Left lung (tissue), 4 donors: ENCODE measurements at regions not wholly inside any gene's neighbourhood (a gene's known extent, or its start where the extent isn't known, plus 50 kb on each side); places are given as distances from the start of the nearest gene placed in this dataset.

Experiments used
- ATAC-seq: fragments of 200-7000 bp; cut with Tn5 transposase; one replicate; pipeline ENCODE4 v1.9.1; 2020; ENCODE audit warnings: moderate library complexity
- DNase-seq, 4 donors: peaks; one replicate each; pipeline ENCODE4 v3.0.0-alpha.2; 2013 to 2020
- H3K27ac ChIP-seq, 2 donors: fragments of 200-600 bp; sonication (generic) in 1 of 2; one replicate each; pipeline versions ENCODE4 v1.5.0 to v1.8.0; 2020 to 2021
- H3K27me3 ChIP-seq, 2 donors: fragments of 200-600 bp; sonication (generic) in 1 of 2; one replicate each; pipeline versions ENCODE4 v1.5.0 to v1.8.0; 2020 to 2021
- H3K36me3 ChIP-seq, 2 donors: fragments of 200-600 bp; sonication (generic) in 1 of 2; one replicate each; pipeline versions ENCODE4 v1.5.0 to v1.8.0; 2020 to 2021
- H3K4me1 ChIP-seq, 2 donors: fragments of 200-600 bp; one replicate each; pipeline ENCODE4 v1.8.0; 2021
- H3K4me3 ChIP-seq, 2 donors: fragments of 200-600 bp; sonication (generic) in 1 of 2; one replicate each; pipeline versions ENCODE4 v1.5.0 to v1.8.0; 2020 to 2021; ENCODE audit warnings: mild to moderate bottlenecking in 1 of 2
- H3K9me3 ChIP-seq, 2 donors: fragments of 200-600 bp; sonication (generic) in 1 of 2; one replicate each; pipeline versions ENCODE4 v1.5.0 to v1.8.0; 2020 to 2021
- CTCF ChIP-seq, 2 donors: fragments of 200-600 bp; sonication (generic) in 1 of 2; IDR thresholded peaks; one replicate each; pipeline versions ENCODE4 v1.5.0 to v1.8.0; 2021; ENCODE audit warnings: antibody characterized with exemption in 2 of 2
- intact Hi-C, 2 donors: fragments of 100-400 bp; cut with DNase I; formaldehyde crosslinking; loops; one replicate each; pipeline versions ENCODE4 v1.11.2 to v1.14.2; 2022
- donor health status: DM: no; HTN: yes; CAD: no.
- donor health status: DM: no; HTN: no; CAD: no.

DNA sequence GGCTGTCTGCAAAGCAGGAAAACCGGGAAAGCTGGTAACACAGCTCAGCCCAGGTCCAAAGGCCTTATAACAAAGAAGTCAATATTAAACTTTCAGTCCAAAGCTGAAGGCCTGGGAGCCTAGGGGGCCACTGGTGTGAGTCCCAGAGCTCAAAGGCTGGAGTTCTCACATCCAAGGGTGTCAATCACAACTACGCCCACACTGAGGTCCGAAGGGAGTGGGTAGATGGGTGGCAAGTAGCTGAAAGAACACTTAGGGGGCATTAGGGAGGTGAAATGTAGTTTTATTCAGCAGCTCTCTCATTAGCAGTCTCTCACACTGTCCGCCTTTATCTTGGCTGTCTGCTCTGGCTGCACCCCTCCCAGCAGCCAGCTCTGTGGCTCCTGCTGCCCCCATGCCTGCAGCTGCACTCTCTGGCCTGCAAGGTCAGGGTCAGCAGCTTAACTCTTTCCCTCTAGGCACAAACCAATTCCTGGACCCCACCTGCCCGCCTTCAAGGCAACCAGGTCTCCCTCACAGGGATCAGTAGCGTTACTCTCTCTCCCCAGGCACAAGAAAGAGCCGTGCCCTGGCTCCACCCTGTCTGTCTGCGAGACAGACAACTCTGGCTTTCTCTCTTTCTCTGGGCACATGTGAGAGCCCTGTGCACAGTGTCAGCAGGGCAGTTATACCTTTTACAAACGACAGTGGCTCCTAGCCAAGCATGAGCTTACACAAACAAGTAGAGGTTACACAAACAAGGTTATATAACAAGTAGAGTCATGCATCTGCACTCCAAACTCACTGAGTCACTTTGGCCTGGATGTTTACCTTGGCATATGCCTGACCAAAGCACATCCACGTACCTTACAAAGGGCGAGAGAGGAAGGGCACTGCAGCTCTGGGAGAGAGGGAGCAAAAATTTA, 249.4 kb upstream of the PCDH20 start:
- H3K4me3 ChIP-seq = no peak overlapping the region
- H3K27ac ChIP-seq = no peak overlapping the region
- peaks cover 0 to 5% of the 10 kb centered on the region in 2 donors for H3K9me3 ChIP-seq
- ATAC-seq (peak; percentile 70), DNase-seq (peak in 1 of 4 donors; percentile 17)
- H3K4me1 ChIP-seq = no peaks in the 10 kb centered on the region
- H3K27me3 ChIP-seq = no peaks in the 10 kb centered on the region
- no peak for TF ChIP-seq CTCF (IDR thresholded peaks at IDR 0.05)
- intact Hi-C loops = no loop called here
- H3K36me3 ChIP-seq = no peaks in the 10 kb centered on the region

DNA sequence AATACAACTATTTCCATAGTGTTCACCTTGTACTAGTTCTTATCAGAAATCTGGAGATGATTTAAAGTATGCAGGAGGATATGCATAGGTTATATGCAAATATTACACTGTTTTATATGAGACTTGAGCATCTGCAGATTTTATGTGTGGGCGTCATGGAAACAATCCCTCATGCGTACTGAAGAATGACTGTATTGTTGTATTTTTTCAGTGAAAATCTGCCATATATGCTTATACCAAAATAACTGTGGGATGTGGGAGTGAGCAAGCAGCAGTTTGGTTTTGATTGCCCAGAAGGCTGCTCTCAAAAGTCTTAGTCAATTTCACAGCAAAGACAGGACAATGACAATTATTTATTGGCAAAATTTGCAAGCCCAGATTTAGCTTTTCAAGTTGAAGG, 238.8 kb upstream of the PCDH20 start:
- TF ChIP-seq CTCF (IDR thresholded peaks at IDR 0.05) = no peak
- DNase-seq (no peak), ATAC-seq (no peak)
- intact Hi-C loops = no loop called here
- Histone ChIP-seq H3K36me3 (no peaks in the 10 kb centered on the region), H3K9me3 (no peaks in the 10 kb centered on the region), H3K4me3 (no peak overlapping the region), H3K27me3 (no peaks in the 10 kb centered on the region), H3K4me1 (no peaks in the 10 kb centered on the region), H3K27ac (no peak overlapping the region)

DNA sequence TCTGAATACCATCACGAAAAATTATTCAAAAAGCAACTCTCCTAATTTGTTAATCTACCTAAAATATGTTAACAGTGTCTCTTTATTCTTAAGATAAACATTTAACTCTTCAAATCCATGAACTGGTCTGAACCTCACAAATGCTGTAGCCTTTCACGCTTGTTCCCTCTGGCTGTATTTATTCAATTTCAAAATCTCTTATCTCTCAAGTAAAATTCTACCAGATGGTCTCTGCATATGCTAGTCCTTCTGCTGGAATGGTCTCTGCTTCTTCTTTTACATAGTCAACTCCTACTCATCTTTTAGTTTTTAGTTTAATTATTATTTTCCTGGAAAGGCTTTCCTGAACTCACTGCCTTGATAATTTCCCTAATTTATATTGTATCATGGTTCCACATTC, 232.9 kb upstream of the PCDH20 start:
- no peak for TF ChIP-seq CTCF (IDR thresholded peaks at IDR 0.05)

DNA sequence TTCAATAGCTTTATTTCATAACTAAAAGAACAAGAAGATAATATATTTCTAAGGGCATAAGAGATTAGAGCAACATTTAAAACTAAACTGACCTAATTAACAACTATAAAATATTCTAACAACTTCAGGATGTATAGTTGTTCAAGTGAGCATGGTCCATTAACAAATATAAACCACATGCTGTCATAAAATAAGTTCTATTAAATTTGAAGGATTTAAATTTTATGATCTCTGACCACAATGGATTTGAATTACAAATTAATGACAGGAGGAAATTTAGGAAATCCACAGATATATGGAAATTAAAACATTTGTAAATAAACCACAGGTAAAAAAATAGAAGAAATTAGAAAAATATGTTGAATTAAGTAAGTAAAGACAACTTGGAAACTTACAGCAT, 196.5 kb upstream of the PCDH20 start:
- ATAC-seq = no peak

More for the DNA sequence above, 232.9 kb upstream of the PCDH20 start:
- no peak overlapping the region for H3K4me3 ChIP-seq
- DNase-seq (no peak), ATAC-seq (no peak)
- no peaks in the 10 kb centered on the region for H3K9me3 ChIP-seq
- intact Hi-C loops = no loop called here
- no peaks in the 10 kb centered on the region for H3K27me3 ChIP-seq
- H3K36me3 ChIP-seq = no peaks in the 10 kb centered on the region
- no peaks in the 10 kb centered on the region for H3K4me1 ChIP-seq
- H3K27ac ChIP-seq = no peak overlapping the region

More for the DNA sequence above, 196.5 kb upstream of the PCDH20 start:
- Histone ChIP-seq H3K4me3 (no peak overlapping the region), H3K27me3 (no peaks in the 10 kb centered on the region), H3K9me3 (no peaks in the 10 kb centered on the region), H3K4me1 (no peaks in the 10 kb centered on the region), H3K36me3 (no peaks in the 10 kb centered on the region), H3K27ac (no peak overlapping the region)
- no peak for TF ChIP-seq CTCF (IDR thresholded peaks at IDR 0.05)
- no peak for DNase-seq
- intact Hi-C loops = no loop called here
